Hepatocyte (in vitro differentiated cells): ENCODE measurements at regions not wholly inside any gene's neighbourhood (a gene's known extent, or its start where the extent isn't known, plus 50 kb on each side); places are given as distances from the start of the nearest gene placed in this dataset.

Experiments
- EZH2 ChIP-seq: fragments of 200-600 bp; sonication (generic); IDR thresholded peaks from 2 replicates; pipeline ENCODE4 v1.6.1; 2016; ENCODE audit warnings: antibody characterized with exemption, mild to moderate bottlenecking, borderline replicate concordance
- EZH2phosphoT487 ChIP-seq: fragments of 200-600 bp; sonication (generic); IDR thresholded peaks from one replicate; pipeline ENCODE4 v1.6.1; 2018; ENCODE audit warnings: antibody characterized with exemption, mild to moderate bottlenecking, low read depth, moderate library complexity; ENCODE audit not compliant: unreplicated experiment, severe bottlenecking
- TF ChIP-seq, protein P1 (sequence below): fragments of 200-600 bp; sonication (generic); IDR thresholded peaks from 2 replicates; pipeline ENCODE4 v1.5.1; 2016; ENCODE audit warnings: antibody characterized with exemption, mild to moderate bottlenecking; ENCODE audit not compliant: poor library complexity

DNA sequence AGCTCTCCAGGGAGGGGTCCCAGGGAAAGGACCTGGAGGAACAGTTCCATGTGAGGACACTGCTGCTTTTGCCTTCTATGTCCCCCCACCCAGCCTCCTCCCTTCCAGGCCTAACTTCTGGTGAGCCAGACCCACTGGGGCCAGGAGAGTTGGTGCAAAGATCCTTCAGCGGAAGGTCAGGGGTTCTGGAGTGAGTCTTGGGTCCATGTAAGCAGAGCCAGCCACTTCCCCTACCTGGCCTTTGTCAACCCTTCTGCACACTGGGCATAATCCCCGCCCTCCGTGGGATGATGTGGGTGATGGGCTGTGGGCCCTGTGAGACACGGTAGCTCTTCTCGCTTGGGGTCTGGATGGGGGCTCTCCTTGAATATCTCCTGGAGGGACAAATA lies 76.9 kb downstream of the RHOB start:
- TF ChIP-seq, protein P1, sequence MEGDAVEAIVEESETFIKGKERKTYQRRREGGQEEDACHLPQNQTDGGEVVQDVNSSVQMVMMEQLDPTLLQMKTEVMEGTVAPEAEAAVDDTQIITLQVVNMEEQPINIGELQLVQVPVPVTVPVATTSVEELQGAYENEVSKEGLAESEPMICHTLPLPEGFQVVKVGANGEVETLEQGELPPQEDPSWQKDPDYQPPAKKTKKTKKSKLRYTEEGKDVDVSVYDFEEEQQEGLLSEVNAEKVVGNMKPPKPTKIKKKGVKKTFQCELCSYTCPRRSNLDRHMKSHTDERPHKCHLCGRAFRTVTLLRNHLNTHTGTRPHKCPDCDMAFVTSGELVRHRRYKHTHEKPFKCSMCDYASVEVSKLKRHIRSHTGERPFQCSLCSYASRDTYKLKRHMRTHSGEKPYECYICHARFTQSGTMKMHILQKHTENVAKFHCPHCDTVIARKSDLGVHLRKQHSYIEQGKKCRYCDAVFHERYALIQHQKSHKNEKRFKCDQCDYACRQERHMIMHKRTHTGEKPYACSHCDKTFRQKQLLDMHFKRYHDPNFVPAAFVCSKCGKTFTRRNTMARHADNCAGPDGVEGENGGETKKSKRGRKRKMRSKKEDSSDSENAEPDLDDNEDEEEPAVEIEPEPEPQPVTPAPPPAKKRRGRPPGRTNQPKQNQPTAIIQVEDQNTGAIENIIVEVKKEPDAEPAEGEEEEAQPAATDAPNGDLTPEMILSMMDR, result no peak
- TF ChIP-seq EZH2phosphoT487 (no peak), EZH2 (no peak)
